HFFc6 (cell line): ENCODE measurements at regions not wholly inside any gene's neighbourhood (a gene's known extent, or its start where the extent isn't known, plus 50 kb on each side); places are given as distances from the start of the nearest gene placed in this dataset.

ENCODE experiments used
- DNase-seq: peaks from one replicate; pipeline ENCODE4 v3.0.0-alpha.2; 2018
- H3K27ac Mint-ChIP-seq: 2 replicates; pipeline ENCODE4 v1.8.0; 2020; ENCODE audit warnings: mild to moderate bottlenecking, mixed read lengths
- H3K27me3 Mint-ChIP-seq: 2 replicates; pipeline ENCODE4 v1.8.0; 2021; ENCODE audit warnings: mild to moderate bottlenecking, moderate library complexity, mixed read lengths; ENCODE audit not compliant: insufficient read depth
- H3K36me3 Mint-ChIP-seq: 2 replicates; pipeline ENCODE4 v1.8.0; 2021; ENCODE audit warnings: low read depth, mixed read lengths
- H3K4me1 Mint-ChIP-seq: 2 replicates; pipeline ENCODE4 v1.8.0; 2020; ENCODE audit warnings: low read depth, mixed read lengths
- H3K4me3 Mint-ChIP-seq: 2 replicates; pipeline ENCODE4 v1.8.0; 2020; ENCODE audit warnings: mild to moderate bottlenecking, moderate library complexity, mixed read lengths
- H3K9me3 Mint-ChIP-seq: 2 replicates; pipeline ENCODE4 v1.8.0; 2020; ENCODE audit warnings: mild to moderate bottlenecking, mixed read lengths
- CTCF ChIP-seq: fragments of 200-600 bp; sonication (generic); IDR thresholded peaks from 2 replicates; pipeline ENCODE4 v1.5.0; 2021; ENCODE audit warnings: antibody characterized with exemption, mild to moderate bottlenecking

- TF ChIP-seq CTCF: peak; percentile 97
- Mint-ChIP-seq H3K9me3 (no peaks in the 10 kb centered on the region), H3K27ac (no peak overlapping the region), H3K27me3 (peaks cover 2% of the 10 kb centered on the region), H3K4me1 (peaks cover under 1% of the 10 kb centered on the region), H3K36me3 (no peaks in the 10 kb centered on the region), H3K4me3 (no peak overlapping the region; the same call in 1 of the 2 replicates)
- DNase-seq: peak; percentile 66
These were observed 112.2 kb downstream of the TEX26 start for GRCh38 chr13:31044364-31045285.

GRCh38 chr13:31043957-31044356, 111.5 kb downstream of the TEX26 start:
- Mint-ChIP-seq H3K27ac (no peak overlapping the region), H3K9me3 (no peaks in the 10 kb centered on the region), H3K36me3 (no peaks in the 10 kb centered on the region), H3K4me3 (no peak overlapping the region), H3K27me3 (peaks cover 7% of the 10 kb centered on the region), H3K4me1 (peaks cover 7% of the 10 kb centered on the region)
- no peak for DNase-seq
- TF ChIP-seq CTCF: no peak

- peaks cover 11% of the 10 kb centered on the region for H3K4me1 Mint-ChIP-seq
- H3K4me3 Mint-ChIP-seq: no peak overlapping the region
These were observed 110.2 kb downstream of the TEX26 start for GRCh38 chr13:31042481-31043165.

GRCh38 chr13:31042049-31042448, 109.6 kb downstream of the TEX26 start:
- peaks cover 11% of the 10 kb centered on the region for H3K4me1 Mint-ChIP-seq
- no peak overlapping the region for H3K27ac Mint-ChIP-seq
- no peaks in the 10 kb centered on the region for H3K36me3 Mint-ChIP-seq
- no peak for DNase-seq
- H3K4me3 Mint-ChIP-seq: no peak overlapping the region
- no peak for TF ChIP-seq CTCF
- H3K9me3 Mint-ChIP-seq: no peaks in the 10 kb centered on the region
- peaks cover 16% of the 10 kb centered on the region for H3K27me3 Mint-ChIP-seq

More at GRCh38 chr13:31042481-31043165, 110.2 kb downstream of the TEX26 start:
- Mint-ChIP-seq H3K27ac (no peak overlapping the region), H3K27me3 (peaks cover 16% of the 10 kb centered on the region), H3K9me3 (no peaks in the 10 kb centered on the region), H3K36me3 (no peaks in the 10 kb centered on the region)
- no peak for DNase-seq
- TF ChIP-seq CTCF: no peak

- no peak overlapping the region for H3K27ac Mint-ChIP-seq
- TF ChIP-seq CTCF: no peak
- H3K4me3 Mint-ChIP-seq: no peak overlapping the region
- H3K9me3 Mint-ChIP-seq: no peaks in the 10 kb centered on the region
- H3K4me1 Mint-ChIP-seq: peaks cover 11% of the 10 kb centered on the region
- H3K36me3 Mint-ChIP-seq: no peaks in the 10 kb centered on the region
- DNase-seq: no peak
- H3K27me3 Mint-ChIP-seq: peaks cover 37% of the 10 kb centered on the region
These were observed 106.5 kb downstream of the TEX26 start for GRCh38 chr13:31038834-31039552.
